HK-2 (cell line): ENCODE measurements at regions not wholly inside any gene's neighbourhood (a gene's known extent, or its start where the extent isn't known, plus 50 kb on each side); places are given as distances from the start of the nearest gene placed in this dataset.

Experiments used
- DNase-seq: peaks from one replicate; pipeline ENCODE4 v3.0.0-alpha.2; 2018; ENCODE audit not compliant: unreplicated experiment

DNA sequence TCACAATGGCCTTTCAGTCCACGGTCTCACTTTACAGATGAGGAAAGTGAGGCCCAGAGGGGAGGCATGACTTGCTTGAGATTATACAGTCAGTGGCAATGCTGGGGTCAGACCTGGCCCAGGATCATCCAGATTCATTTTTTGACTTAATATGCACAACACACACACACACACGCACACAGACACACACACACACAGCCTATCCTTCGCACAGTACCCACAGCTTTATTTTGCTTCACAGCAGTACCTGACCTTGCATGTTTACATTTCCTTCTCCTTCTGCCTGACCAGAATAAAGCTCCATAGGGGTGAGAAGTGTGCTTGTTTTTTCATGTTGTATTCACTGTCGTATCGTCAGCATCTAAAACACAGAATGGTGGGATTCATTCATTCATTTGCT is 79.8 kb downstream of the VEGFA start:
- no peak for DNase-seq

DNA sequence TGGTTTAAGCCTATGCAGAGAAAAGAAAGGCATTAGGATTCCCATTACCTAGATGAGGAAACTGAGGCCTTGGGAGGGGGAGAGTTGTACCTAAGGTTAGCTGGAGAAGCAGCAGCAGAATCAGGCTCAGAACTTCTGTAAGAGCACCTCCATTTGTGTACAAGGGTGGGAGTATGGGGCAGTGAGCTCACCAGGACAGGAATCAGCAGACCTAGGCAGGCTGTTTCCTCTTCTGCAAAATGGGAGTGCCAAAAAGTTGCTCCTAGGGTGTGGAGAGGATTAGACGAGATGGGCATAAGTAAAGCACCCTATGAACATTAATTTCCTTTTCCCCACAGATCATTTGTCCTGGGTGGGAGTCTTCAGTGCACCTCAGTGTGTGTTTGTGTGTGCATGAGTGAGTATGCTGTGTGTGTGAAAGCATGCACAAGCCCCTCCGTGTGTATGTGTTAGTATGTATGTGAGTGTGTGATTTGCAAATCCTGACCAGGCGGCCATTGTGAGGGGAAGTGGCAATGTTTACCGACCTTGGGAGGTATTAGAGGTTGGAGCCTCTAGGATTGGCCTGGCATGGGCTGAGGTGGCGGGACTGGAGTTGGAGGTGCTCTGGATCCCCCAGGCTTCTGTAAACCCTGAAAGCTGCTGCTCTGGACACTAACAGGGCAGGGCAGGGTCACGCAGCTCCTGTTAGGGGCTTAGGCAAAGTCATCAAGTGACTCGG is 78.8 kb downstream of the VEGFA start:
- no peak for DNase-seq

GRCh38 chr6:43847741-43848630 is 78.0 kb downstream of the VEGFA start:
- DNase-seq: no peak

- no peak for DNase-seq
Measured at GRCh38 chr6:43846556-43846955, 76.5 kb downstream of the VEGFA start.

DNA sequence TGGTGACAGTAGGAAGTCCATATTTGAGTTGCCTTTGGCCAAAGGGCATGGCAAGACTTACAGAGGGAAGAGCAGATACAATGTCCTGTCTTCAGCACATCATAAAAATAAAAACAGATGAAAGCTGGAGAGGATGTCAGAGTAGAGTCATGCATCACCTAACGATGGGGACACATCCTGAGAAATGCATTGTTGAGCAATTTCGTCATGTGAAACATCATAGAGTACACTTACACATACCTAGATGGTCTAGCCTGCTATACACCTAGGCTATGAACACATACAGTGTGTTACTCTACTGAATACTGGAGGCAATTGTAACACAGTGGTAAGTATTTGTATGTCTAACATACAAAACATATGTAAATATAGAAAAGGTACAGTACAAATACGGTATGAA is 75.6 kb downstream of the VEGFA start:
- no peak for DNase-seq

DNA sequence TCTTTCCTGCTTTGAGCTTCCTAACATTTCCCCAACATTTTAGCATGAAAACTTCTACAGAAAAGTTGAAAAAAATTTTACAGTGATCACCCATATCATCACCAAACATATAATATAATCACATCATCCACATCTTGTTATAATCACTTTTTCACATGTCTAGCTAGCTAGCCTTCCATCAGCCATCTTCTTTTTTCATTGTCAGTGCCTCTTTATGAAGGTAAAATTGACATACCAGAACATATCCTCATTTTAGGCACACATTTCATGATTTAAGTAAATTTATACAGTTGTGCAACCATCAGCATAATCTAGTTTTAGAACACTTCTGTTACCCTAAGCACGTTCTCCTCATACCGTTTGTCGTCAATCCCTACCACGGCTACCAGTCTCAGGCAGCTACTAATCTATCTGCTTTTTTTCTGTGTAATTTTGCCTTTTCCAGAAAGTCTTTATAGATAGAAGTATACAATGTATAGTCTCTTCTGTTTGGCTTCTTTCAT is 73.7 kb downstream of the VEGFA start:
- no peak for DNase-seq

DNA sequence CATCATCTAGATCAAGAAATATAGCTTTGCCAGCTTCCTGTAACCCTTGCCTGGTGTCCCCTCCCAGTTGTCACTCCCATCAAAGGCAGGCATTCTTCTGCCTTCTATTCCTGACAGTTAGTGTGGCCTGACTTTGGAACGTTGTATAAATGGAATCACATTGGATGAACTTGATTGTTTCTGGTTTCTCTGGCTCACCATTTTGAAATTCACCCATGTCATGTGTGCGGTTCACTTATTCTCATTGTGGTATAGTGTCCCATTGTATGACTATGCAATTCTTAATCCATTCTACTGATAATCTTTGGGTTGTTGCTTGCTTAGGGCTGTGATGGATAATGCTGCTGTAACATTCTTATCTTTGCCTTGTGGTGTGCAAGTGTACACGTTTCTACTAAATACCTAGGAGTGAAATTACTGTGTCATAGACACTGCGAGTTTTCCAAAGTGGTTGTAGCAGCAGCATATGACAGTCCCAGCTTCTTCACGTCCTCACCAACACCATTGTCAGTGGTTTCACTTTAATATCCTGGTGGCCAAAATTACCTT is 73.2 kb downstream of the VEGFA start:
- no peak for DNase-seq

DNA sequence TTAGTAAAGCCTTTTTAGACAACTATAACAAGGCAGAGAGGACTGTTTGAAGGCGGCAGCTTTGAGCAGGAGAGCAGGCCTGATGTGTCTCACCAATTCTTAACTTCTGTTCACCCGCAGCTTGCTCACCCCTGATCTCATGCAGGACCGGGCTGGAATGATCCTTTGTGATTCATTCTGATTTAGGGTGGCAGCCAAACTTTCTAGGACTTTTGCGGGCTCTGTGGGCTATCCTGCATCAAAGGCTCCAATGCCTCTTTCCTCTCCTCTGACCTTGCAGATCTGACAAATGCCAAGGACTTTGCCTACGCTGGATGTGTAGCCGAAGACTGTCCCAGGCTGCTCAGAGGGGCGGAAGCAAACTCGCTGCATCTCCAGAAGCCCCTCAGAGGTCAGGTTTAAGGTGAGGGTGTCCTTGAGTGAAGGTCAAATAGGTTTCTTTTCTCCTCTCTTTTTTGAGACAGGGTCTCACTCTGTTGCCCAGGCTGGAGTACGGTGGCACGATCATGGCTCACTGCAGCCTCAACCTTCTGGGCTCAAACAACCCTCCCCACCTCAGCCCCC is 72.3 kb downstream of the VEGFA start:
- DNase-seq: no peak

DNA sequence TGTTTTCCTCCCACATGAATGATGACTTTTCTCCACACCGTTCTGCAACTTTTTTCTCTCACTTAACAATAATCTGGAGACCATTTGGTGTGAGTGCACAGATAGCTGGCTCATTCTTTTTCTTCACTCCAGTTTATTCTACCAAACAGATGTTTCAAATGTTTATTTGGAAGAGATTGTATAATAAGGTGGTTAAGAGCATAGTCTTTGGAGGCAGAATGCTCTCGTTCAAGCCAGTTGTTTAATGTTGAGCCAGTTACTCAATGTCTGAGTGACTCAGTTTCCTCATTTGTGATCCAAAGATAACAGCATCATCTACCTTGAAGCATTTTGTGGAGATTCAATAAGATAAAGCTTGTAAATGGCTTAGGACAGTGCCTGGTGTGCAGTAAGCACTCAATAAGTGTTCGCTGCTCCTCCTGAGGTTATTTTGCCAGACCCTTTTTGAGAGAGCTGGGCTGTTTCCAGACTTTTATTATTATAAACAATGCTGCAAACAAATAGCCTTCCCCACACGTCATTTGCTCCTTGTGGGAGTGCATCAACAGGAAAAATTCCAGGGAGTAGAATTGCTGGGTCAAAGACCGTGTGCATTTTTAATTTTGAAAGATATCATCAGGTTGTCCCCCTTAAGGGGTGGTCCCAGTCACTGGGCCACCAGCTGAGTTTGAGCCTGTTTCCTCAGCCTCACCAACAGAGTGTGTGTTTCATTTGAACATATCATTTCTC is 70.6 kb downstream of the VEGFA start:
- no peak for DNase-seq

GRCh38 chr6:43838276-43839036 is 68.4 kb downstream of the VEGFA start:
- no peak for DNase-seq

DNA sequence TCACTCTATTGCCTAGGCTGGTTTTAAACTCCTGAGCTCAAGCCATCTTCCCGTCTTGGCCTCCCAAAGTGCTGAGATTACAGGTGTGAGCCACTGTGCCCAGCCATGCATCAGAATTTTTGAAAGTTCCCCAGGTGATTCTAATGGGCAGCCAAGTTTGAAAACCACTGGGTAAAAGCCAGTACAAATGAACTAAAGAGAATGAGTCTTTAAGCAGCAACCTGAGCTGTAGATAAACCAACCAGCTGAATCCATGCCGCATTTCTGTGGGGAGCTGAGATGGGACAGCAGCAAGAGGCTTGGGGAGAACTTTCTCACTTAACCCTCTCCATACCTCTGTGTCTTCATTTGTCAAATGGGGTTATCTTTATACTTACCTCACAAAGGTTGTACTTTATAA is 67.5 kb downstream of the VEGFA start:
- DNase-seq: no peak

GRCh38 chr6:43836507-43837240 is 66.7 kb downstream of the VEGFA start:
- DNase-seq: no peak
